ENCODE measurements at regions not wholly inside any gene's neighbourhood (a gene's known extent, or its start where the extent isn't known, plus 50 kb on each side); places are given as distances from the start of the nearest gene placed in this dataset.

DNA sequence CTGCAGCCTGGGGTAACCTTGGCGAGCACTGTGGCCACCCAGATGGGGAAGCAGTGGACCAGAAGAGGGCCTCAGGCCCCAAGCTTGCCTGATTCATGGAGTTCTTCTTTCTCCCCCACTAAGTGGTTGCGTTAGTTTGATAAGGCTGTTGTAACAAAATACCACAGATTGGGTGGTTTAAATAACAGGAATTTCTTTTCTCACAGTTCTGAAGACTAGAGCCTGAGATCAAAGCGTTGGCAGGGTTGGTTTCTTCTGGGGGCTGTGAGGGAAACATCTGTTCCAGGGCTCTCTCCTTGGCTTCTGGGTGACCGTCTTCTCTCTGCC is 105.7 kb upstream of the GATB start:
- peaks cover 0 to 4% (median 0%) of the 10 kb centered on the region in 5 experiments for H3K27me3 ChIP-seq (replicated peaks in 2 of 5; ENCODE audit: control insufficient read depth in 4 of 5, insufficient read depth in 5 of 5, low read length in 4 of 5)
- POLR2A ChIA-PET = no interaction called here
- WGBS (ENCODE audit: insufficient coverage) = 75% methylated on average over 3 of the region's 4 CpGs
- peaks cover 0 to 2% (median 0%) of the 10 kb centered on the region in 5 experiments for H3K9me3 ChIP-seq (ENCODE audit: control extremely low read depth in 1 of 5, control insufficient read depth in 4 of 5, insufficient read depth in 2 of 5, low read depth in 1 of 5, low read length in 4 of 5)
- CTCF ChIA-PET = interaction anchor here (1.2 kb wide), 1 partner anchor 13 kb away, joined by 5 read pairs; no protein-coding TSS in a partner anchor
- peaks cover 0 to 24% (median 7%) of the 10 kb centered on the region in 4 experiments for H3K4me1 ChIP-seq (ENCODE audit: control extremely low read depth in 1 of 4, control insufficient read depth in 4 of 4, insufficient read depth in 4 of 4, low read length in 3 of 4)
- peak in 1 of 3 donors; percentile 4 for DNase-seq
- no peak overlapping the region for H3K27ac ChIP-seq (ENCODE audit: insufficient read depth in 1 of 2, low read depth in 1 of 2, low read length in 2 of 2, poor library complexity in 1 of 2, severe bottlenecking in 2 of 2)
- no peaks in the 10 kb centered on the region for H3K36me3 ChIP-seq (ENCODE audit: control insufficient read depth in 4 of 4, insufficient read depth in 4 of 4, low read length in 3 of 4)
- no peak overlapping the region for H3K4me3 ChIP-seq (ENCODE audit: control insufficient read depth in 1 of 7, extremely low read depth in 1 of 7, insufficient read depth in 4 of 7, low read depth in 2 of 7, low read length in 6 of 7)

DNA sequence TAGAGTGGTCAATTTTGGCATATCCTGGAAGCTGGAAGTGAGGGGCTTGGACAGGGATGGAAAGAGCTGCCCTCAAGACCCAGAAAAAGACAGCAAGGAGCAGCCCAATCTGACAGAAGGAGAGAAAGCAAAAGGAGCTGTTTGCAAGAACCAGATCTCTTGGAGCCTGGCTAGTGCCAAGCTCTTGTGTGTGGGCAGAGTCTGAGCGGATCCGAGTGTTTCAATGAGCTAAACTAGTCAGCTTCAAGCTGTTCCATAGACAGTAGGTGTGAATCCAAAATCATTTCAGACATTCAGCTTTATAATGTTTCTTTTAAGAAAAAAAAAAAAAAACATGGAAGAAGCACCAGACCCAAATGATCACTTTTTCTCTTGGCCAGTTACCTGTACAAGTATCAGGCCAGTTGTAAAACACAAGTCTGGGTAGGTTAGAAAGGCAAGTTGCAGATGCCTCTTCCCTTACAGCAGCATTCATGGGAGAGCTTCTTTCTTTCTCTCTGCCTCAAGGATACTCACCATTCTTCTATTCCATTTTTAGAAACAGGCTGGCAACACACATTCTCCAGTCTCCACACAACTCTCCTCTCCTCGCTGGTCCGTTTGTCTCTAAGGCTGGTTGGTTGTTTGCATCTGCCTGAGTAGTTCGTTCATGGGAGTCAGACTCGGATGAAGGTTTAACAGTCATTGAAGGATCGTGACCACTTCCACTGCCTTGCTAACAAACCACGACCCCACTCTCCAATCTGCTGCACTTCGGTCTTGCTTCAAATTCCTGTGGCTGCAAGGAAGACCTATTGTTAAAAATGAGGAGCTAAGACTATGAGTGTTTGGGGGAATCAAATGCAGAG is 105.2 kb upstream of the GATB start:
- Histone ChIP-seq H3K27me3 (replicated peaks in 2 of 5; ENCODE audit: control insufficient read depth in 4 of 5, insufficient read depth in 5 of 5, low read length in 4 of 5) (peaks cover 0 to 6% (median 0%) of the 10 kb centered on the region in 5 experiments), H3K36me3 (ENCODE audit: control insufficient read depth in 4 of 4, insufficient read depth in 4 of 4, low read length in 3 of 4) (no peaks in the 10 kb centered on the region), H3K4me3 (ENCODE audit: control insufficient read depth in 1 of 7, extremely low read depth in 1 of 7, insufficient read depth in 4 of 7, low read depth in 2 of 7, low read length in 6 of 7) (no peak overlapping the region), H3K4me1 (ENCODE audit: control extremely low read depth in 1 of 4, control insufficient read depth in 4 of 4, insufficient read depth in 4 of 4, low read length in 3 of 4) (peaks cover 0 to 24% (median 7%) of the 10 kb centered on the region in 4 experiments), H3K9me3 (ENCODE audit: control extremely low read depth in 1 of 5, control insufficient read depth in 4 of 5, insufficient read depth in 2 of 5, low read depth in 1 of 5, low read length in 4 of 5) (peaks cover 0 to 2% (median 0%) of the 10 kb centered on the region in 5 experiments), H3K27ac (ENCODE audit: insufficient read depth in 1 of 2, low read depth in 1 of 2, low read length in 2 of 2, poor library complexity in 1 of 2, severe bottlenecking in 2 of 2) (no peak overlapping the region)
- peak in 1 of 3 donors; percentile 14 for DNase-seq
- ChIA-PET POLR2A (no interaction called here), CTCF (interaction anchor here (1.1 to 1.2 kb wide), 2 partner anchors 14 to 520 kb away, joined by 3 to 5 read pairs; no protein-coding TSS in a partner anchor)
- WGBS (ENCODE audit: insufficient coverage) = 94% methylated on average over 7 of the region's 9 CpGs

DNA sequence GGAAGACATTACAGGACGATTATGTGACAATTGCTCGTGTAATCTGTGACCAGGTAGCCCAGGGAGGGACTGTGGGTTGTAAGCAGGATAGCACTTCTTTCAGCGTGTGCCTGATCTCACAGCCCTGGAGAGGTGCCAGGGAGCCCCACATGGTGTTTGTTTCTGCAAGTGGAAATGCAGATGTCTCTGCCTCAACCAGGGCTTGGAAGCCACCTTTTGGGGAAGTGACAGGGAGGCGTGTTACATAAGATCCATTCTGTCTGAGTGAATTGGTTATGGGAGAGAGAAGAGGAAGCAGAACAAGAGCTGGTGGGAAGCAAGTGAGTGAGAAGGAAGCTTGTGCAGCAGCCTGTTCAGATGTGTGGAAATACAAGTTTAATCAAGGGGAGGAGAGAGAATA is 104.5 kb upstream of the GATB start:
- Histone ChIP-seq H3K4me1 (ENCODE audit: control extremely low read depth in 1 of 4, control insufficient read depth in 4 of 4, insufficient read depth in 4 of 4, low read length in 3 of 4) (peaks cover 0 to 24% (median 7%) of the 10 kb centered on the region in 4 experiments), H3K9me3 (ENCODE audit: control extremely low read depth in 1 of 5, control insufficient read depth in 4 of 5, insufficient read depth in 2 of 5, low read depth in 1 of 5, low read length in 4 of 5) (peaks cover 0 to 2% (median 0%) of the 10 kb centered on the region in 5 experiments), H3K4me3 (ENCODE audit: control insufficient read depth in 1 of 7, extremely low read depth in 1 of 7, insufficient read depth in 4 of 7, low read depth in 2 of 7, low read length in 6 of 7) (no peak overlapping the region), H3K27ac (ENCODE audit: insufficient read depth in 1 of 2, low read depth in 1 of 2, low read length in 2 of 2, poor library complexity in 1 of 2, severe bottlenecking in 2 of 2) (no peak overlapping the region), H3K27me3 (replicated peaks in 2 of 5; ENCODE audit: control insufficient read depth in 4 of 5, insufficient read depth in 5 of 5, low read length in 4 of 5) (peaks cover 0 to 11% (median 0%) of the 10 kb centered on the region in 5 experiments), H3K36me3 (ENCODE audit: control insufficient read depth in 4 of 4, insufficient read depth in 4 of 4, low read length in 3 of 4) (no peaks in the 10 kb centered on the region)
- CTCF ChIA-PET = interaction anchor here (1.1 kb wide), 1 partner anchor 521 kb away, joined by 3 read pairs; no protein-coding TSS in a partner anchor
- WGBS (ENCODE audit: insufficient coverage) = 17% methylated on average over 4 of the region's 4 CpGs
- POLR2A ChIA-PET = no interaction called here
- peak; percentile 22 to 86 (median 80) for DNase-seq

DNA sequence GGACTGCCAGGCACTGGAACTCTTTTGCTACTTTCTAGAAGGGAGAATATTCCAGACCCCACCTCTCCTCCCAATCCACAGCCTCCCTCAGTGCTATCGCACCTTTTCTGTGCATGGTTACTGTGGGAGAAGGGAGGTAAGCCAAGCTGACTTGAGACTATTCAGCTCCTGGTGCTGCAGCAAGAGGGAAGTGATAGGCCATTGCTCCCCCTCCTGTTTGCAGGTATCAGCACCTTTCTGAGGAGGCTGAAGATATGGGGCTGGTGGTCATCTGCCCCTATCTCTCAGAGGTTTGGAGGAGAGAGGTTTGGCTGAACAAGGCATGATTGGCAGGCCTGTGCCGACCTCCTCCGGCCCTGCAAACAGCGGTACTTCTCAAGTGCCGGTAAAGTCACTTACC is 103.3 kb upstream of the GATB start:
- DNase-seq = no peak
- Histone ChIP-seq H3K27me3 (replicated peaks in 2 of 5; ENCODE audit: control insufficient read depth in 4 of 5, insufficient read depth in 5 of 5, low read length in 4 of 5) (peaks cover 0 to 11% (median under 1%) of the 10 kb centered on the region in 5 experiments), H3K27ac (ENCODE audit: insufficient read depth in 1 of 2, low read depth in 1 of 2, low read length in 2 of 2, poor library complexity in 1 of 2, severe bottlenecking in 2 of 2) (no peak overlapping the region), H3K4me3 (ENCODE audit: control insufficient read depth in 1 of 7, extremely low read depth in 1 of 7, insufficient read depth in 4 of 7, low read depth in 2 of 7, low read length in 6 of 7) (no peak overlapping the region), H3K36me3 (ENCODE audit: control insufficient read depth in 4 of 4, insufficient read depth in 4 of 4, low read length in 3 of 4) (no peaks in the 10 kb centered on the region), H3K9me3 (ENCODE audit: control extremely low read depth in 1 of 5, control insufficient read depth in 4 of 5, insufficient read depth in 2 of 5, low read depth in 1 of 5, low read length in 4 of 5) (peaks cover 0 to 2% (median 0%) of the 10 kb centered on the region in 5 experiments), H3K4me1 (ENCODE audit: control extremely low read depth in 1 of 4, control insufficient read depth in 4 of 4, insufficient read depth in 4 of 4, low read length in 3 of 4) (peaks cover 0 to 24% (median 7%) of the 10 kb centered on the region in 4 experiments)
- WGBS (ENCODE audit: insufficient coverage) = no CpG with 5 or more reads among the region's 5 CpGs
- ChIA-PET CTCF (interaction anchor here (1.5 kb wide), 1 partner anchor 11 kb away, joined by 3 read pairs; no protein-coding TSS in a partner anchor), POLR2A (no interaction called here)

DNA sequence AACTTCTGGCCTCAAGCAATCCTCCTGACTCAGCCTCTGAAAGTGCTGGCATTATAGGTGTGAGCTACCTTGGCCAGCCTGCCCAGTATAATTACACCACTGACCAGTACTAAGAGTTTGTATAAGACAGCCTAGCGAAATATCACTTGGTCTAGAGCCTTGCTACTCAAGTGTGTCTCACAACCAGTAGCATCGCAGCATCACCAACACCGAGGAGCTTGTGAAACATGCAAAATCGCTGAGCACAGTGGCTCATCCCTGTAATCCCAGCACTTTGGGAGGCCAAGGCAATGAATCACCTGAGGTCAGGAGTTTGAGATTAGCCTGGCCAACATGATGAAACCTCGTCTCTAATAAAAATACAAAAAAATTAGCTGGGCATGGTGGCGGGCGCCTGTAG is 102.0 kb upstream of the GATB start:
- no peak overlapping the region for H3K4me3 ChIP-seq (ENCODE audit: control insufficient read depth in 1 of 7, extremely low read depth in 1 of 7, insufficient read depth in 4 of 7, low read depth in 2 of 7, low read length in 6 of 7)
- POLR2A ChIA-PET = interaction anchor here (0.6 kb wide), 1 partner anchor 580 kb away, joined by 4 read pairs; no protein-coding TSS in a partner anchor
- DNase-seq = no peak

DNA sequence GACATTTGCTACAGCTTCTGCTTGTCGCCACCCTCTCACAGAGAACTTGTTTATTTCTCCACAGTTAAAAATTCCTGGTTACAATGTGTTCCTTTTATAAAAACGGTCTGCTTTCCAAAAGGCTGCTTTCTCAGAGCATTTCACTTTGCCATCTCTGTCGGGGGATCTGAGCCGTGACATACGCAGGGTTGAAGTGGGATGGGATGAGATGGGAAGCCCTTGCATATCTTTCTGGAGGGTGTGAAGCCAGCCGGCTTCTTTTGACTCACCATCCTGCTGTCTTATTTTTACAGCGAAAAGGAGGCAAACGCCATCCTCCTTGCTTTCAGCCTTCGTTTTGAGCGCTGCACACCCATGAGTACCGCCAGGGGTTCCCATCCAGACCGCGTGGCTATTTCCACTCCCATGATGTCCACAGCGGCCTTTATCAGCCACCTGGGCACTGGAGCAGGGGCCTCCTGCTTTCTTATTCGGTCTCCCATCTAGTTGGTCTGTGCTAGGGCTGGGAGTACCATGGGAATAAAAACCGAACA is 99.8 kb upstream of the GATB start:
- CTCF ChIA-PET = no interaction called here
- POLR2A ChIA-PET = no interaction called here
- H3K27ac ChIP-seq (ENCODE audit: insufficient read depth in 1 of 2, low read depth in 1 of 2, low read length in 2 of 2, poor library complexity in 1 of 2, severe bottlenecking in 2 of 2) = no peak overlapping the region
- H3K36me3 ChIP-seq (ENCODE audit: control insufficient read depth in 4 of 4, insufficient read depth in 4 of 4, low read length in 3 of 4) = no peaks in the 10 kb centered on the region
- no peak overlapping the region for H3K4me3 ChIP-seq (ENCODE audit: control insufficient read depth in 1 of 7, extremely low read depth in 1 of 7, insufficient read depth in 4 of 7, low read depth in 2 of 7, low read length in 6 of 7)
- H3K27me3 ChIP-seq (replicated peaks in 2 of 5; ENCODE audit: control insufficient read depth in 4 of 5, insufficient read depth in 5 of 5, low read length in 4 of 5) = peaks cover 0 to 21% (median 3%) of the 10 kb centered on the region in 5 experiments
- WGBS (ENCODE audit: insufficient coverage) = 92% methylated on average over 12 of the region's 16 CpGs
- peaks cover 0 to 7% (median 4%) of the 10 kb centered on the region in 4 experiments for H3K4me1 ChIP-seq (ENCODE audit: control extremely low read depth in 1 of 4, control insufficient read depth in 4 of 4, insufficient read depth in 4 of 4, low read length in 3 of 4)
- no peak for DNase-seq
- peaks cover 0 to 3% (median 0%) of the 10 kb centered on the region in 5 experiments for H3K9me3 ChIP-seq (ENCODE audit: control extremely low read depth in 1 of 5, control insufficient read depth in 4 of 5, insufficient read depth in 2 of 5, low read depth in 1 of 5, low read length in 4 of 5)

More for the DNA sequence above, 102.0 kb upstream of the GATB start:
- Histone ChIP-seq H3K9me3 (ENCODE audit: control extremely low read depth in 1 of 5, control insufficient read depth in 4 of 5, insufficient read depth in 2 of 5, low read depth in 1 of 5, low read length in 4 of 5) (peaks cover 0 to under 1% (median 0%) of the 10 kb centered on the region in 5 experiments), H3K36me3 (ENCODE audit: control insufficient read depth in 4 of 4, insufficient read depth in 4 of 4, low read length in 3 of 4) (no peaks in the 10 kb centered on the region), H3K27ac (ENCODE audit: insufficient read depth in 1 of 2, low read depth in 1 of 2, low read length in 2 of 2, poor library complexity in 1 of 2, severe bottlenecking in 2 of 2) (no peak overlapping the region), H3K4me1 (ENCODE audit: control extremely low read depth in 1 of 4, control insufficient read depth in 4 of 4, insufficient read depth in 4 of 4, low read length in 3 of 4) (peaks cover 0 to 24% (median 7%) of the 10 kb centered on the region in 4 experiments), H3K27me3 (replicated peaks in 2 of 5; ENCODE audit: control insufficient read depth in 4 of 5, insufficient read depth in 5 of 5, low read length in 4 of 5) (peaks cover 0 to 18% (median 3%) of the 10 kb centered on the region in 5 experiments)
- CTCF ChIA-PET = no interaction called here
- WGBS (ENCODE audit: insufficient coverage) = 100% methylated on average over 6 of the region's 7 CpGs

DNA sequence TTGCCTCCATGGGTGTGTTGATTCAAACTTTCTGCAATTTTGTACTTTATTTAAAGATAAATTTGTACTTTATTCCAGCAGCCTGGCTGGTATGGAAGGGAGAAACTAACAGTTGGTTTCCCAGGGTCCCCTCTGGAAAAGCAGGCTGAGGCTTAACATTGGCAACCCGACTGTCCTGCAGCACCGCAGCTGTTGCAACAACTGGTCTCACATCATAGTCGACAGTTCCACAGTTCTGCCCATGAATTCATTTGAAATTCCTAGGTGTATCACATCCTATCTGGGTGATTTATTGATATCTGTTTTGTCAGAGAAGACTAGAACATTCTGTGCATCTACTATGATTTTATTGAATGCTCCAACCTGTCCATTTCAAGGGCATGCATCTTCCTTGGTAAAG is 98.8 kb upstream of the GATB start:
- DNase-seq = no peak
- no peak overlapping the region for H3K4me3 ChIP-seq (ENCODE audit: control insufficient read depth in 1 of 7, extremely low read depth in 1 of 7, insufficient read depth in 4 of 7, low read depth in 2 of 7, low read length in 6 of 7)
- H3K9me3 ChIP-seq (ENCODE audit: control extremely low read depth in 1 of 5, control insufficient read depth in 4 of 5, insufficient read depth in 2 of 5, low read depth in 1 of 5, low read length in 4 of 5) = peaks cover 0 to 3% (median 0%) of the 10 kb centered on the region in 5 experiments
- ChIA-PET POLR2A (no interaction called here), CTCF (no interaction called here)
- H3K36me3 ChIP-seq (ENCODE audit: control insufficient read depth in 4 of 4, insufficient read depth in 4 of 4, low read length in 3 of 4) = no peaks in the 10 kb centered on the region
- 100% methylated on average over 1 of the region's 3 CpGs for WGBS (ENCODE audit: insufficient coverage)
- H3K27me3 ChIP-seq (replicated peaks in 2 of 5; ENCODE audit: control insufficient read depth in 4 of 5, insufficient read depth in 5 of 5, low read length in 4 of 5) = peaks cover 0 to 21% (median 3%) of the 10 kb centered on the region in 5 experiments
- no peak overlapping the region for H3K27ac ChIP-seq (ENCODE audit: insufficient read depth in 1 of 2, low read depth in 1 of 2, low read length in 2 of 2, poor library complexity in 1 of 2, severe bottlenecking in 2 of 2)
- no peaks in the 10 kb centered on the region for H3K4me1 ChIP-seq (ENCODE audit: control extremely low read depth in 1 of 4, control insufficient read depth in 4 of 4, insufficient read depth in 4 of 4, low read length in 3 of 4)
